GM12878 (cell line): ENCODE measurements at regions not wholly inside any gene's neighbourhood (a gene's known extent, or its start where the extent isn't known, plus 50 kb on each side); places are given as distances from the start of the nearest gene placed in this dataset.

Experiments used
- NFYB ChIP-seq: IDR thresholded peaks from 2 replicates; pipeline ENCODE4 v1.6.1; 2011; ENCODE audit warnings: low read depth, mild to moderate bottlenecking, low read length, improper control_type of control experiment, moderate library complexity; ENCODE audit not compliant: insufficient read depth
- SIX5 ChIP-seq: IDR thresholded peaks from 2 replicates; pipeline ENCODE4 v1.6.1; 2011; ENCODE audit warnings: mild to moderate bottlenecking, low read depth, low read length, moderate library complexity; ENCODE audit not compliant: severe bottlenecking
- SREBF2 ChIP-seq: IDR thresholded peaks from 2 replicates; pipeline ENCODE4 v1.6.1; 2012; ENCODE audit warnings: mild to moderate bottlenecking, low read length

DNA sequence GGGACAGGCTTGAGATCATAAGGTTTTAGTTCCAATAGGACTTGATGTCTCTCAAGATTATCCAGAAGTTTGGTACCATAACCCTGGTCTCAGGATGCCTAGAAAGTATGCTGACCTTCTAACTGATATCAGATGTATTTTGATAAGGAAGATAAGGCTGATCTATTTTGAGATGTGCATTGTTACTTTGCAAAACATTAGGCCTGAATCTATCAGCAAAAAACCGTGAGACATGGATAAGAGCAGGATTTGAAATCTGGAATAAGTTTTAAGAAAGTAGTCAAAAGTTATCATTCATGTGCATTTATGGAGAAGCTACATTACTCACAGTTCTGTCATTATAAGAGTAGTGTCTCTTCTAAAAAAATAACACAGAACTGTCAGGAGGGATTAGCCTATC is 467.1 kb upstream of the HS3ST1 start:
- no peak for TF ChIP-seq NFYB
- TF ChIP-seq SREBF2 = no peak
- TF ChIP-seq SIX5 = no peak
